SK-N-SH (cell line): ENCODE measurements at regions not wholly inside any gene's neighbourhood (a gene's known extent, or its start where the extent isn't known, plus 50 kb on each side); places are given as distances from the start of the nearest gene placed in this dataset.

Experiments
- EP300 ChIP-seq, 2 experiments: IDR thresholded peaks; 2 replicates each; pipeline versions ENCODE4 v1.4.0 to v1.6.1; 2012; ENCODE audit warnings: borderline replicate concordance in 1 of 2, low read depth in 1 of 2, low read length in 1 of 2
- FOXM1 ChIP-seq: IDR thresholded peaks from 2 replicates; pipeline ENCODE4 v1.4.0; 2012; ENCODE audit warnings: low read depth, mild to moderate bottlenecking
- MXI1 ChIP-seq: IDR thresholded peaks from 2 replicates; pipeline ENCODE4 v1.6.1; 2012; ENCODE audit warnings: mild to moderate bottlenecking, low read depth, low read length, improper control_type of control experiment
- NRF1 ChIP-seq: IDR thresholded peaks from 2 replicates; pipeline ENCODE4 v1.6.1; 2012; ENCODE audit warnings: low read depth, mild to moderate bottlenecking, low read length
- RCOR1 ChIP-seq: fragments of 150-350 bp; IDR thresholded peaks from 2 replicates; pipeline ENCODE4 v1.6.1; 2017; ENCODE audit warnings: antibody characterized with exemption, low read length
- SMC3 ChIP-seq: IDR thresholded peaks from 2 replicates; pipeline ENCODE4 v1.6.1; 2012; ENCODE audit warnings: low read depth, low read length, improper control_type of control experiment
- TCF12 ChIP-seq: IDR thresholded peaks from 2 replicates; pipeline ENCODE4 v1.4.0; 2012
- TF ChIP-seq, protein P1 (sequence below): fragments of 200-600 bp; sonication (generic); IDR thresholded peaks from 2 replicates; pipeline ENCODE4 v1.6.1; 2017; ENCODE audit warnings: antibody characterized with exemption, mild to moderate bottlenecking, moderate library complexity
- TF ChIP-seq, protein P2 (sequence below): fragments of 150-350 bp; IDR thresholded peaks from 2 replicates; pipeline ENCODE4 v1.6.1; 2017; ENCODE audit warnings: antibody characterized with exemption, low read length, low read depth, borderline replicate concordance

DNA sequence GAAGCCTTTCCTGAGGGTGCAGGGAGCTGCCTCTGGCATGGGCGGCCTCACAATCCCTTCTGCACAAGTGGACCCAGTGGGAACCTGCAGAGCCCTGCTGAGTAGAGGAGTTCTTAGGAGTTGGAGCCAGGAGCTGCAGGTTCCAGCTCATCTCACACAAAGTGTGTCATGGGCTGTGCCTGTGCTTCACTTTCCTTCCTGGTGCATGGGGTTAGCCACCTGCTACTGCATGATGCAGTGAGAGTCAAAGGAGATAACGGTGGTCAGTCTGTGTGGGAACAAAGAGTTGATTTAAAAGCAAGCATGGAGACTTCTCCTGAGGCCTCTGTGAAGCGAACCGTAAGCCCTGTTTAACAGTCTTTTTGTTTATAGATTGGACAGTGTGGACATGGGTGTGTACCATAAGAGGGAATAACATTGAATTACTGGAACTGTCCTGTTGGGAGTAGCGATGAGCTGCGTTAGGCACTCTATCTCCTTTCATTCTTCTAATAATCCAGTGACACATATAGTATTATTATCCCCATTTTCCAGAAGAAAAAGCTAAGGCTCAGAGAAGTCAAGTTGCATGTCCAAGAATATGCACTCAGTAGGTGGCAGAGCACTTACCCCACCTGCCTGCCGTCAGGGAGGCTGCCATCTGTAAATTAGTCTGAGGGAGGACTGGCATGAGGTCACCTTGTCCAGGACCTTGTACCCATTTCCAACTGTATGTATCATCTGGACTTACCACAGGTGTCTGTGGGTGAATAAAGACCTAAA lies 68.7 kb upstream of the PRR23C start:
- no peak for TF ChIP-seq FOXM1
- no peak for TF ChIP-seq SMC3
- TF ChIP-seq, protein P1, sequence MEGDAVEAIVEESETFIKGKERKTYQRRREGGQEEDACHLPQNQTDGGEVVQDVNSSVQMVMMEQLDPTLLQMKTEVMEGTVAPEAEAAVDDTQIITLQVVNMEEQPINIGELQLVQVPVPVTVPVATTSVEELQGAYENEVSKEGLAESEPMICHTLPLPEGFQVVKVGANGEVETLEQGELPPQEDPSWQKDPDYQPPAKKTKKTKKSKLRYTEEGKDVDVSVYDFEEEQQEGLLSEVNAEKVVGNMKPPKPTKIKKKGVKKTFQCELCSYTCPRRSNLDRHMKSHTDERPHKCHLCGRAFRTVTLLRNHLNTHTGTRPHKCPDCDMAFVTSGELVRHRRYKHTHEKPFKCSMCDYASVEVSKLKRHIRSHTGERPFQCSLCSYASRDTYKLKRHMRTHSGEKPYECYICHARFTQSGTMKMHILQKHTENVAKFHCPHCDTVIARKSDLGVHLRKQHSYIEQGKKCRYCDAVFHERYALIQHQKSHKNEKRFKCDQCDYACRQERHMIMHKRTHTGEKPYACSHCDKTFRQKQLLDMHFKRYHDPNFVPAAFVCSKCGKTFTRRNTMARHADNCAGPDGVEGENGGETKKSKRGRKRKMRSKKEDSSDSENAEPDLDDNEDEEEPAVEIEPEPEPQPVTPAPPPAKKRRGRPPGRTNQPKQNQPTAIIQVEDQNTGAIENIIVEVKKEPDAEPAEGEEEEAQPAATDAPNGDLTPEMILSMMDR: no peak; the same call in 1 of the 2 replicates
- TF ChIP-seq RCOR1: no peak
- no peak for TF ChIP-seq NRF1
- TF ChIP-seq MXI1: no peak
- no peak for TF ChIP-seq TCF12
- TF ChIP-seq, protein P2, sequence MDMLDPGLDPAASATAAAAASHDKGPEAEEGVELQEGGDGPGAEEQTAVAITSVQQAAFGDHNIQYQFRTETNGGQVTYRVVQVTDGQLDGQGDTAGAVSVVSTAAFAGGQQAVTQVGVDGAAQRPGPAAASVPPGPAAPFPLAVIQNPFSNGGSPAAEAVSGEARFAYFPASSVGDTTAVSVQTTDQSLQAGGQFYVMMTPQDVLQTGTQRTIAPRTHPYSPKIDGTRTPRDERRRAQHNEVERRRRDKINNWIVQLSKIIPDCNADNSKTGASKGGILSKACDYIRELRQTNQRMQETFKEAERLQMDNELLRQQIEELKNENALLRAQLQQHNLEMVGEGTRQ: no peak
- no peak for TF ChIP-seq EP300 (IDR thresholded peaks at IDR 0.05; ENCODE audit: borderline replicate concordance in 1 of 2, low read depth in 1 of 2, low read length in 1 of 2)
